ENCODE measurements at regions not wholly inside any gene's neighbourhood (a gene's known extent, or its start where the extent isn't known, plus 50 kb on each side); places are given as distances from the start of the nearest gene placed in this dataset.

- TF ChIP-seq, protein P1, sequence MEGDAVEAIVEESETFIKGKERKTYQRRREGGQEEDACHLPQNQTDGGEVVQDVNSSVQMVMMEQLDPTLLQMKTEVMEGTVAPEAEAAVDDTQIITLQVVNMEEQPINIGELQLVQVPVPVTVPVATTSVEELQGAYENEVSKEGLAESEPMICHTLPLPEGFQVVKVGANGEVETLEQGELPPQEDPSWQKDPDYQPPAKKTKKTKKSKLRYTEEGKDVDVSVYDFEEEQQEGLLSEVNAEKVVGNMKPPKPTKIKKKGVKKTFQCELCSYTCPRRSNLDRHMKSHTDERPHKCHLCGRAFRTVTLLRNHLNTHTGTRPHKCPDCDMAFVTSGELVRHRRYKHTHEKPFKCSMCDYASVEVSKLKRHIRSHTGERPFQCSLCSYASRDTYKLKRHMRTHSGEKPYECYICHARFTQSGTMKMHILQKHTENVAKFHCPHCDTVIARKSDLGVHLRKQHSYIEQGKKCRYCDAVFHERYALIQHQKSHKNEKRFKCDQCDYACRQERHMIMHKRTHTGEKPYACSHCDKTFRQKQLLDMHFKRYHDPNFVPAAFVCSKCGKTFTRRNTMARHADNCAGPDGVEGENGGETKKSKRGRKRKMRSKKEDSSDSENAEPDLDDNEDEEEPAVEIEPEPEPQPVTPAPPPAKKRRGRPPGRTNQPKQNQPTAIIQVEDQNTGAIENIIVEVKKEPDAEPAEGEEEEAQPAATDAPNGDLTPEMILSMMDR (IDR thresholded peaks at IDR 0.05; ENCODE audit: borderline replicate concordance, extremely low read depth, low read length, poor library complexity, severe bottlenecking) = no peak
- no peak for TF ChIP-seq EZH2 (IDR thresholded peaks at IDR 0.05; ENCODE audit: borderline replicate concordance, low read depth, low read length, severe bottlenecking)
Measured at GRCh38 chr14:82080370-82080769, 546.7 kb upstream of the SEL1L start.

Measured in DND-41 (cell line).